ENCODE measurements at regions not wholly inside any gene's neighbourhood (a gene's known extent, or its start where the extent isn't known, plus 50 kb on each side); places are given as distances from the start of the nearest gene placed in this dataset.
"Not testable (repeated sequence)": the region's sequence is repeated elsewhere in the genome, so short reads cannot be mapped to it uniquely, and the experiment has no call there.

DNA sequence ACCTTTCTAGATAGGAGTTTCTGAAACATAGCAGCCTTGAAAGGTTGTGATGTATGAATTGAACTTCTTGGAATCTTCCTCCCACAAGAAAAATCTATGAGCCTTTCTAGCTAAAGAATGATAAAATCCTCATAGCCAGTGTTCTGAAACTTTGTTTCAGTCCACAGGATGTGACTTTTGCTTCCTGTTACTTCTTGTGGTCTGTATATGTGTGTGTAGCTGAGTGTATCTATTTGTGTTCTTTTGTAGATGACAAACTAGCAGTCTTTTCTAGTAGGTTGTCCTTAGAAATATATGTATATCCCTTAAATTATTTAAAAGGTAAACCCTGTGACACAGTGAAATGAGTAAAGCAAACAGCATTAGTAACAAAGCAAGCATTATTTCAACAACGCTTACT is 188.8 kb downstream of the MRPS30 start:
- intact Hi-C loops (cut with micrococcal nuclease) = no loop called here
- no peak overlapping the region for H3K9ac ChIP-seq (ENCODE audit: insufficient read depth, low read length, poor library complexity, severe bottlenecking)
- no CpG with 5 or more reads among the region's 1 CpG for WGBS (ENCODE audit: insufficient coverage)

DNA sequence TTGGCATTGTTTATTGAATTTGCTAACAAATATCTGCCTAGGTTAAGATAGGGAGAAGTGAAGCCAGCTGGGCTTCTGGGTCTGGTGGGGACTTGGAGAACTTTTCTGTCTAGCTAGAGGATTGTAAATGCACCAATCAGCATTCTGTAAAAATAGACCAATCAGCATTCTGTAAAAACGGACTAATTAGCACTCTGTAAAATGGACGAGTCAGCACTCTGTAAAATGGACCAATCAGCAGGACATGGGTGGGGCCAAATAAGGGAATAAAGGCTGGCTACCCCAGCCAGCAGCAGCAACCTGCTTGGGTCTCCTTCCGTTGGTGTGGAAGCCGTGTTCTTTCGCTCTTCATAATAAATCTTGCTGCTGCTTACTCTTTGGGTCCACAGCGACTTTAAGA is 198.4 kb downstream of the MRPS30 start:
- H3K4me1 ChIP-seq (ENCODE audit: control insufficient read depth in 1 of 2, insufficient read depth in 2 of 2, low read length in 2 of 2); H4K20me1 ChIP-seq (ENCODE audit: insufficient read depth, low read length); H3K79me2 ChIP-seq (ENCODE audit: insufficient read depth, low read length); H3K4me3 ChIP-seq (replicated peaks in 1 of 3; ENCODE audit: low read depth in 2 of 3, low read length in 3 of 3); H3K27me3 Mint-ChIP-seq (ENCODE audit: low read depth in 3 of 3); DNase-seq; H3K27ac Mint-ChIP-seq; H3K36me3 Mint-ChIP-seq; H3K4me3 Mint-ChIP-seq; H2AFZ ChIP-seq (ENCODE audit: insufficient read depth, low read depth, low read length, poor library complexity, severe bottlenecking); H3K4me1 Mint-ChIP-seq; H3K9me3 ChIP-seq (replicated peaks in 1 of 2; ENCODE audit: control insufficient read depth in 1 of 2, insufficient read depth in 1 of 2, low read length in 2 of 2); H3K4me2 ChIP-seq (replicated peaks; ENCODE audit: extremely low read depth, low read length, poor library complexity, severe bottlenecking); intact Hi-C loops (cut with micrococcal nuclease); H3K36me3 ChIP-seq (replicated peaks in 1 of 2; ENCODE audit: control insufficient read depth in 1 of 2, insufficient read depth in 2 of 2, low read length in 2 of 2); H3K27me3 ChIP-seq (ENCODE audit: control insufficient read depth in 2 of 2, insufficient read depth in 2 of 2, low read length in 2 of 2); H3K9ac ChIP-seq (ENCODE audit: insufficient read depth, low read length, poor library complexity, severe bottlenecking); H3K27ac ChIP-seq (ENCODE audit: low read depth in 1 of 2, low read length in 2 of 2): not testable (repeated sequence)
- 90% methylated on average over 5 of the region's 6 CpGs for WGBS (ENCODE audit: insufficient coverage)
- H3K9me3 Mint-ChIP-seq = peaks cover 0 to 10% (median 4%) of the 10 kb centered on the region in 7 donors

More for the DNA sequence above, 188.8 kb downstream of the MRPS30 start:
- H3K27me3 Mint-ChIP-seq (ENCODE audit: low read depth in 3 of 3) = peaks cover 0 to 1% (median 1%) of the 10 kb centered on the region in 3 donors
- H3K4me1 Mint-ChIP-seq = no peaks in the 10 kb centered on the region
- TF ChIP-seq CTCF (IDR thresholded peaks at IDR 0.05) = no peak
- peaks cover 0 to 15% (median 7%) of the 10 kb centered on the region in 7 donors for H3K9me3 Mint-ChIP-seq
- Histone ChIP-seq H4K20me1 (ENCODE audit: insufficient read depth, low read length) (no peaks in the 10 kb centered on the region), H3K4me1 (ENCODE audit: control insufficient read depth in 1 of 2, insufficient read depth in 2 of 2, low read length in 2 of 2) (no peaks in the 10 kb centered on the region), H3K27ac (ENCODE audit: low read depth in 1 of 2, low read length in 2 of 2) (no peak overlapping the region), H2AFZ (ENCODE audit: insufficient read depth, low read depth, low read length, poor library complexity, severe bottlenecking) (no peak overlapping the region), H3K36me3 (replicated peaks in 1 of 2; ENCODE audit: control insufficient read depth in 1 of 2, insufficient read depth in 2 of 2, low read length in 2 of 2) (no peaks in the 10 kb centered on the region), H3K9me3 (replicated peaks in 1 of 2; ENCODE audit: control insufficient read depth in 1 of 2, insufficient read depth in 1 of 2, low read length in 2 of 2) (peaks cover 6 to 7% of the 10 kb centered on the region in 2 donors), H3K79me2 (ENCODE audit: insufficient read depth, low read length) (no peaks in the 10 kb centered on the region), H3K27me3 (ENCODE audit: control insufficient read depth in 2 of 2, insufficient read depth in 2 of 2, low read length in 2 of 2) (no peaks in the 10 kb centered on the region), H3K4me3 (replicated peaks in 1 of 3; ENCODE audit: low read depth in 2 of 3, low read length in 3 of 3) (no peak overlapping the region), H3K4me2 (replicated peaks; ENCODE audit: extremely low read depth, low read length, poor library complexity, severe bottlenecking) (no peak overlapping the region)
- no peak overlapping the region for H3K27ac Mint-ChIP-seq
- no peak for DNase-seq
- H3K36me3 Mint-ChIP-seq = no peaks in the 10 kb centered on the region
- H3K4me3 Mint-ChIP-seq = no peak overlapping the region
